ENCODE measurements at regions not wholly inside any gene's neighbourhood (a gene's known extent, or its start where the extent isn't known, plus 50 kb on each side); places are given as distances from the start of the nearest gene placed in this dataset.

DNA sequence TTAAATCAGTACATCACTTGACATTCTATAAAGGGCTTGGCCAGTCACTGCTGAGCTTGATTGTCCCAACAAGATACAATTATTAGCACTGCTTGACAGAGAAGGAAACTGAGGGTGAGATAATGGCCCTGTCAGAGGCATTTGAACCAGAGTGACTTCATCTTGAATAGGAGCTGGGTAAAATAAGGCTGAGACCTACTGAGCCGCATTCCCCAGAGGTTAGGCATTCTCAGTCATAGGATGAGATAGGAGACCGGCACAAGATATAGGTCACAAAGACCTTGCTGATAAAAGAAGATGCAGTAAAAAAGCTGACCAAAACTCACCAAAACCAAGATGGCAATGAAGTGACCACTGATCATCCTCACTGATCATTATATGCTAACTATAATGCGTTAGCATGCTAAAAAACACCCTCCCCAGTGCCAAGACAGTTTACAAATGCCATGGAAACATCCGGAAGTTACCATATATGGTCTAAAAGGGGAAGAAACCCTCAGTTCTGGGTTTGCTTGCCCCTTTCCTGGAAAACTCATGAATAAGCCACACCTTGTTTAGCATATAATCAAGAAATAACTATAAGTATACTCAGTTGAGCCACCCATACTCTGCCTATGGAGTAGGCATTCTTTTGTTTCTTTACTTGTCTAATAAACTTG is 239.1 kb upstream of the SETMAR start:
- DNase-seq (ENCODE audit: low spot score): no peak
- WGBS: 91% methylated on average over 4 of the region's 4 CpGs

DNA sequence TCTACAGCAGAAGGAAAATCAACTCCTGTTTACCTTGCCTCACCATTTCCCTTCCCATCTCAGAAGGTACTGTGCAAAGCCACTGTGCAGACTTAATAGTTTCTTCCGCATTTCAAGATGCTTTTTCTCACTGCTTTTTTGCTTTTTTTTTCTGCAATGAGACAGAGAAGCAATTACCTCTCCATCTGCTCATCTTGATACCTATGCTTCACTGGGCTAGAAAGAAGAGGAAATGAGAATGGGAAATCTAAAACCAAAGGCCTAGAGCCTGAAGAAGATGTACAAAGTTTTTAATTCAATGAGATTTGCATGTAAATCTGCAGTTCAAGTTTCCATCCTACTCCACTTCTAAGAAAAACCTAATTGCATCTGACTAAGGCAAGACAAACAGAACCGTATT is 238.1 kb upstream of the SETMAR start:
- TF ChIP-seq EGR1 (IDR thresholded peaks at IDR 0.05; ENCODE audit: low read depth in 2 of 2) (no peak), NR2F2 (IDR thresholded peaks at IDR 0.05) (no peak), JUND (IDR thresholded peaks at IDR 0.05) (no peak)
- TF ChIP-seq, protein P1, sequence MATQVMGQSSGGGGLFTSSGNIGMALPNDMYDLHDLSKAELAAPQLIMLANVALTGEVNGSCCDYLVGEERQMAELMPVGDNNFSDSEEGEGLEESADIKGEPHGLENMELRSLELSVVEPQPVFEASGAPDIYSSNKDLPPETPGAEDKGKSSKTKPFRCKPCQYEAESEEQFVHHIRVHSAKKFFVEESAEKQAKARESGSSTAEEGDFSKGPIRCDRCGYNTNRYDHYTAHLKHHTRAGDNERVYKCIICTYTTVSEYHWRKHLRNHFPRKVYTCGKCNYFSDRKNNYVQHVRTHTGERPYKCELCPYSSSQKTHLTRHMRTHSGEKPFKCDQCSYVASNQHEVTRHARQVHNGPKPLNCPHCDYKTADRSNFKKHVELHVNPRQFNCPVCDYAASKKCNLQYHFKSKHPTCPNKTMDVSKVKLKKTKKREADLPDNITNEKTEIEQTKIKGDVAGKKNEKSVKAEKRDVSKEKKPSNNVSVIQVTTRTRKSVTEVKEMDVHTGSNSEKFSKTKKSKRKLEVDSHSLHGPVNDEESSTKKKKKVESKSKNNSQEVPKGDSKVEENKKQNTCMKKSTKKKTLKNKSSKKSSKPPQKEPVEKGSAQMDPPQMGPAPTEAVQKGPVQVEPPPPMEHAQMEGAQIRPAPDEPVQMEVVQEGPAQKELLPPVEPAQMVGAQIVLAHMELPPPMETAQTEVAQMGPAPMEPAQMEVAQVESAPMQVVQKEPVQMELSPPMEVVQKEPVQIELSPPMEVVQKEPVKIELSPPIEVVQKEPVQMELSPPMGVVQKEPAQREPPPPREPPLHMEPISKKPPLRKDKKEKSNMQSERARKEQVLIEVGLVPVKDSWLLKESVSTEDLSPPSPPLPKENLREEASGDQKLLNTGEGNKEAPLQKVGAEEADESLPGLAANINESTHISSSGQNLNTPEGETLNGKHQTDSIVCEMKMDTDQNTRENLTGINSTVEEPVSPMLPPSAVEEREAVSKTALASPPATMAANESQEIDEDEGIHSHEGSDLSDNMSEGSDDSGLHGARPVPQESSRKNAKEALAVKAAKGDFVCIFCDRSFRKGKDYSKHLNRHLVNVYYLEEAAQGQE (IDR thresholded peaks at IDR 0.05): no peak
- TF ChIP-seq, protein P2, sequence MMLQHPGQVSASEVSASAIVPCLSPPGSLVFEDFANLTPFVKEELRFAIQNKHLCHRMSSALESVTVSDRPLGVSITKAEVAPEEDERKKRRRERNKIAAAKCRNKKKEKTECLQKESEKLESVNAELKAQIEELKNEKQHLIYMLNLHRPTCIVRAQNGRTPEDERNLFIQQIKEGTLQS (IDR thresholded peaks at IDR 0.05): no peak
- TF ChIP-seq, protein P3, sequence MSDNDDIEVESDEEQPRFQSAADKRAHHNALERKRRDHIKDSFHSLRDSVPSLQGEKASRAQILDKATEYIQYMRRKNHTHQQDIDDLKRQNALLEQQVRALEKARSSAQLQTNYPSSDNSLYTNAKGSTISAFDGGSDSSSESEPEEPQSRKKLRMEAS (IDR thresholded peaks at IDR 0.05): no peak
- Histone ChIP-seq H3K36me3 (ENCODE audit: control insufficient read depth in 4 of 4, insufficient read depth in 3 of 4, low read depth in 1 of 4, low read length in 3 of 4) (no peaks in the 10 kb centered on the region), H3K27me3 (ENCODE audit: control insufficient read depth in 4 of 4, insufficient read depth in 4 of 4, low read length in 3 of 4) (no peaks in the 10 kb centered on the region), H3K9me3 (ENCODE audit: control insufficient read depth in 4 of 4, low read length in 3 of 4) (no peaks in the 10 kb centered on the region), H3K9ac (ENCODE audit: low read depth in 1 of 2, low read length in 2 of 2) (no peak overlapping the region), H3K4me3 (ENCODE audit: low read depth in 1 of 3, low read length in 3 of 3) (no peak overlapping the region), H3K4me1 (ENCODE audit: control insufficient read depth in 4 of 4, insufficient read depth in 4 of 4, low read length in 3 of 4) (no peaks in the 10 kb centered on the region), H3K27ac (ENCODE audit: low read depth in 1 of 2, low read length in 2 of 2) (no peak overlapping the region)
- 92% methylated on average over 2 of the region's 2 CpGs for WGBS
- DNase-seq (ENCODE audit: low spot score): no peak

More for the DNA sequence above, 239.1 kb upstream of the SETMAR start:
- H3K4me1 ChIP-seq (ENCODE audit: control insufficient read depth in 4 of 4, insufficient read depth in 4 of 4, low read length in 3 of 4): no peaks in the 10 kb centered on the region
- no peak overlapping the region for H3K27ac ChIP-seq (ENCODE audit: low read depth in 1 of 2, low read length in 2 of 2)
- H3K9me3 ChIP-seq (ENCODE audit: control insufficient read depth in 4 of 4, low read length in 3 of 4): no peaks in the 10 kb centered on the region
- no peak overlapping the region for H3K9ac ChIP-seq (ENCODE audit: low read depth in 1 of 2, low read length in 2 of 2)
- no peaks in the 10 kb centered on the region for H3K36me3 ChIP-seq (ENCODE audit: control insufficient read depth in 4 of 4, insufficient read depth in 3 of 4, low read depth in 1 of 4, low read length in 3 of 4)
- no peaks in the 10 kb centered on the region for H3K27me3 ChIP-seq (ENCODE audit: control insufficient read depth in 4 of 4, insufficient read depth in 4 of 4, low read length in 3 of 4)
- no peak for TF ChIP-seq FOXA1 (IDR thresholded peaks at IDR 0.05)
- TF ChIP-seq, protein P4, sequence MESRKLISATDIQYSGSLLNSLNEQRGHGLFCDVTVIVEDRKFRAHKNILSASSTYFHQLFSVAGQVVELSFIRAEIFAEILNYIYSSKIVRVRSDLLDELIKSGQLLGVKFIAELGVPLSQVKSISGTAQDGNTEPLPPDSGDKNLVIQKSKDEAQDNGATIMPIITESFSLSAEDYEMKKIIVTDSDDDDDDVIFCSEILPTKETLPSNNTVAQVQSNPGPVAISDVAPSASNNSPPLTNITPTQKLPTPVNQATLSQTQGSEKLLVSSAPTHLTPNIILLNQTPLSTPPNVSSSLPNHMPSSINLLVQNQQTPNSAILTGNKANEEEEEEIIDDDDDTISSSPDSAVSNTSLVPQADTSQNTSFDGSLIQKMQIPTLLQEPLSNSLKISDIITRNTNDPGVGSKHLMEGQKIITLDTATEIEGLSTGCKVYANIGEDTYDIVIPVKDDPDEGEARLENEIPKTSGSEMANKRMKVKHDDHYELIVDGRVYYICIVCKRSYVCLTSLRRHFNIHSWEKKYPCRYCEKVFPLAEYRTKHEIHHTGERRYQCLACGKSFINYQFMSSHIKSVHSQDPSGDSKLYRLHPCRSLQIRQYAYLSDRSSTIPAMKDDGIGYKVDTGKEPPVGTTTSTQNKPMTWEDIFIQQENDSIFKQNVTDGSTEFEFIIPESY (IDR thresholded peaks at IDR 0.05): no peak
- TF ChIP-seq, protein P3 (IDR thresholded peaks at IDR 0.05): no peak
- TF ChIP-seq, protein P2 (IDR thresholded peaks at IDR 0.05): no peak
- no peak for TF ChIP-seq FOXA2 (IDR thresholded peaks at IDR 0.05)
- no peak for TF ChIP-seq JUND (IDR thresholded peaks at IDR 0.05)
- TF ChIP-seq YY1 (IDR thresholded peaks at IDR 0.05): no peak
- H3K4me3 ChIP-seq (ENCODE audit: low read depth in 1 of 3, low read length in 3 of 3): no peak overlapping the region

DNA sequence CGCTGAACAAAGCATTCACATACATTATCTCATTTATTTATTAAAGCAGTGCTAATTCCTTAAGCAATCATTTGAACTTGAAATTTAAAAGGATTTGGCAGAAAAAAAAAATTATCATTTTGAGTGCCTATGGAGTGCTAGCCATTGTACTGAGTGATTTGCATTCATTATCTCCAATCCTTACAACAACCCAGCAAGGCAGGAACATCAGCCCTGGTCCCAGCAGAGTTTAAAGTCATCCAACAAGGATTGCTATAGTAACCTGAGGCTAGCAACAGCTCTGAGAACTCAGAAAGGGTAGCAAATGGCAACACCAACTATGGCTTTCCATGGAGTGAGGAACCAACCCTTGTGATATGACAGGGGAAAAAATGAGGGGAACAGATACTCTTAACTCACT is 237.6 kb upstream of the SETMAR start:
- Histone ChIP-seq H3K4me1 (ENCODE audit: control insufficient read depth in 4 of 4, insufficient read depth in 4 of 4, low read length in 3 of 4) (no peaks in the 10 kb centered on the region), H3K27ac (ENCODE audit: low read depth in 1 of 2, low read length in 2 of 2) (no peak overlapping the region), H3K9ac (ENCODE audit: low read depth in 1 of 2, low read length in 2 of 2) (no peak overlapping the region), H3K9me3 (ENCODE audit: control insufficient read depth in 4 of 4, low read length in 3 of 4) (no peaks in the 10 kb centered on the region), H3K27me3 (ENCODE audit: control insufficient read depth in 4 of 4, insufficient read depth in 4 of 4, low read length in 3 of 4) (no peaks in the 10 kb centered on the region), H3K4me3 (ENCODE audit: low read depth in 1 of 3, low read length in 3 of 3) (no peak overlapping the region), H3K36me3 (ENCODE audit: control insufficient read depth in 4 of 4, insufficient read depth in 3 of 4, low read depth in 1 of 4, low read length in 3 of 4) (no peaks in the 10 kb centered on the region)
- DNase-seq (ENCODE audit: low spot score): no peak
- TF ChIP-seq GABPA (IDR thresholded peaks at IDR 0.05 in 1 of 2, conservative IDR thresholded peaks at IDR 0.05 in 1 of 2) (no peak), HNF4A (conservative IDR thresholded peaks at IDR 0.05) (no peak), FOXA1 (IDR thresholded peaks at IDR 0.05) (no peak), HNF4G (IDR thresholded peaks at IDR 0.05) (no peak)
- TF ChIP-seq, protein P4 (IDR thresholded peaks at IDR 0.05): no peak
- TF ChIP-seq, protein P3 (IDR thresholded peaks at IDR 0.05): no peak
- WGBS: 91% methylated on average over 1 of the region's 1 CpG
